ENCODE measurements at regions not wholly inside any gene's neighbourhood (a gene's known extent, or its start where the extent isn't known, plus 50 kb on each side); places are given as distances from the start of the nearest gene placed in this dataset.

- TF ChIP-seq EP300 (IDR thresholded peaks at IDR 0.05) (no peak), POLR2A (IDR thresholded peaks at IDR 0.05) (no peak)
- TF ChIP-seq, protein P1, sequence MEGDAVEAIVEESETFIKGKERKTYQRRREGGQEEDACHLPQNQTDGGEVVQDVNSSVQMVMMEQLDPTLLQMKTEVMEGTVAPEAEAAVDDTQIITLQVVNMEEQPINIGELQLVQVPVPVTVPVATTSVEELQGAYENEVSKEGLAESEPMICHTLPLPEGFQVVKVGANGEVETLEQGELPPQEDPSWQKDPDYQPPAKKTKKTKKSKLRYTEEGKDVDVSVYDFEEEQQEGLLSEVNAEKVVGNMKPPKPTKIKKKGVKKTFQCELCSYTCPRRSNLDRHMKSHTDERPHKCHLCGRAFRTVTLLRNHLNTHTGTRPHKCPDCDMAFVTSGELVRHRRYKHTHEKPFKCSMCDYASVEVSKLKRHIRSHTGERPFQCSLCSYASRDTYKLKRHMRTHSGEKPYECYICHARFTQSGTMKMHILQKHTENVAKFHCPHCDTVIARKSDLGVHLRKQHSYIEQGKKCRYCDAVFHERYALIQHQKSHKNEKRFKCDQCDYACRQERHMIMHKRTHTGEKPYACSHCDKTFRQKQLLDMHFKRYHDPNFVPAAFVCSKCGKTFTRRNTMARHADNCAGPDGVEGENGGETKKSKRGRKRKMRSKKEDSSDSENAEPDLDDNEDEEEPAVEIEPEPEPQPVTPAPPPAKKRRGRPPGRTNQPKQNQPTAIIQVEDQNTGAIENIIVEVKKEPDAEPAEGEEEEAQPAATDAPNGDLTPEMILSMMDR (IDR thresholded peaks at IDR 0.05), result no peak
Measured at GRCh38 chr2:146591908-146592307, 1252.9 kb upstream of the ACVR2A start.
